H1 (cell line): ENCODE measurements at regions not wholly inside any gene's neighbourhood (a gene's known extent, or its start where the extent isn't known, plus 50 kb on each side); places are given as distances from the start of the nearest gene placed in this dataset.

Experiments
- BCL11A ChIP-seq, 2 experiments: IDR thresholded peaks; one replicate each; pipeline ENCODE4 v1.6.1; 2011; ENCODE audit warnings: low read depth in 2 of 2, low read length in 2 of 2, mild to moderate bottlenecking in 2 of 2
- BRCA1 ChIP-seq: IDR thresholded peaks from 2 replicates; pipeline ENCODE4 v1.6.1; 2012; ENCODE audit warnings: low read depth, low read length, improper control_type of control experiment
- CREB1 ChIP-seq: IDR thresholded peaks from 2 replicates; pipeline ENCODE4 v1.6.1; 2012; ENCODE audit warnings: inconsistent platforms
- EP300 ChIP-seq, 2 experiments: IDR thresholded peaks; 1 replicate in 1 of 2; 2 replicates in 1 of 2; pipeline ENCODE4 v1.6.1; 2011 to 2012; ENCODE audit warnings: low read depth in 2 of 2, low read length in 2 of 2, mild to moderate bottlenecking in 2 of 2, borderline replicate concordance in 1 of 2, inconsistent platforms in 1 of 2, moderate library complexity in 1 of 2
- EZH2 ChIP-seq: fragments of 200-600 bp; sonication (generic); IDR thresholded peaks from 2 replicates; pipeline ENCODE4 v1.7.1; 2012; ENCODE audit warnings: low read depth, mild to moderate bottlenecking, moderate library complexity, low read length, inconsistent platforms; ENCODE audit not compliant: severe bottlenecking
- GABPA ChIP-seq: IDR thresholded peaks from 2 replicates; pipeline ENCODE4 v1.6.1; 2011; ENCODE audit warnings: mild to moderate bottlenecking, low read length, moderate library complexity, borderline replicate concordance; ENCODE audit not compliant: insufficient read depth
- JUN ChIP-seq: IDR thresholded peaks from 2 replicates; pipeline ENCODE4 v1.6.1; 2011; ENCODE audit warnings: low read depth, mild to moderate bottlenecking, improper control_type of control experiment, low read length
- NRF1 ChIP-seq: IDR thresholded peaks from 2 replicates; pipeline ENCODE4 v1.6.1; 2011; ENCODE audit warnings: mild to moderate bottlenecking, low read depth, low read length, improper control_type of control experiment
- RAD21 ChIP-seq, 2 experiments: IDR thresholded peaks in 1 of 2; conservative IDR thresholded peaks in 1 of 2; 2 replicates each; pipeline ENCODE4 v1.6.1; 2011; ENCODE audit warnings: low read depth in 2 of 2, low read length in 2 of 2, improper control_type of control experiment in 1 of 2, inconsistent platforms in 1 of 2, mild to moderate bottlenecking in 1 of 2, moderate library complexity in 1 of 2
- TAF1 ChIP-seq: IDR thresholded peaks from 2 replicates; pipeline ENCODE4 v1.6.1; 2011; ENCODE audit warnings: mild to moderate bottlenecking, low read depth, low read length
- TBP ChIP-seq: IDR thresholded peaks from 2 replicates; pipeline ENCODE4 v1.6.1; 2011; ENCODE audit warnings: low read depth, low read length, improper control_type of control experiment
- TEAD4 ChIP-seq: IDR thresholded peaks from 2 replicates; pipeline ENCODE4 v1.6.1; 2012; ENCODE audit warnings: low read depth, low read length, inconsistent platforms, mixed read lengths
- TF ChIP-seq, protein P1 (sequence below), 3 experiments: IDR thresholded peaks; 1 replicate in 2 of 3; 2 replicates in 1 of 3; pipeline versions ENCODE4 v1.5.1 to v1.6.1; 2011; ENCODE audit warnings: low read length in 3 of 3, mild to moderate bottlenecking in 3 of 3, inconsistent platforms in 2 of 3, low read depth in 1 of 3, moderate library complexity in 1 of 3; ENCODE audit not compliant: insufficient read depth in 1 of 3; ENCODE audit errors: control extremely low read depth in 1 of 3

- no peak for TF ChIP-seq TBP
- no peak for TF ChIP-seq TAF1
- TF ChIP-seq BRCA1: no peak
- TF ChIP-seq, protein P1, sequence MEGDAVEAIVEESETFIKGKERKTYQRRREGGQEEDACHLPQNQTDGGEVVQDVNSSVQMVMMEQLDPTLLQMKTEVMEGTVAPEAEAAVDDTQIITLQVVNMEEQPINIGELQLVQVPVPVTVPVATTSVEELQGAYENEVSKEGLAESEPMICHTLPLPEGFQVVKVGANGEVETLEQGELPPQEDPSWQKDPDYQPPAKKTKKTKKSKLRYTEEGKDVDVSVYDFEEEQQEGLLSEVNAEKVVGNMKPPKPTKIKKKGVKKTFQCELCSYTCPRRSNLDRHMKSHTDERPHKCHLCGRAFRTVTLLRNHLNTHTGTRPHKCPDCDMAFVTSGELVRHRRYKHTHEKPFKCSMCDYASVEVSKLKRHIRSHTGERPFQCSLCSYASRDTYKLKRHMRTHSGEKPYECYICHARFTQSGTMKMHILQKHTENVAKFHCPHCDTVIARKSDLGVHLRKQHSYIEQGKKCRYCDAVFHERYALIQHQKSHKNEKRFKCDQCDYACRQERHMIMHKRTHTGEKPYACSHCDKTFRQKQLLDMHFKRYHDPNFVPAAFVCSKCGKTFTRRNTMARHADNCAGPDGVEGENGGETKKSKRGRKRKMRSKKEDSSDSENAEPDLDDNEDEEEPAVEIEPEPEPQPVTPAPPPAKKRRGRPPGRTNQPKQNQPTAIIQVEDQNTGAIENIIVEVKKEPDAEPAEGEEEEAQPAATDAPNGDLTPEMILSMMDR (IDR thresholded peaks at IDR 0.05; ENCODE audit: control extremely low read depth in 1 of 3, insufficient read depth in 1 of 3, low read depth in 1 of 3, low read length in 3 of 3): no peak
- no peak for TF ChIP-seq EZH2
- no peak for TF ChIP-seq NRF1
- no peak for TF ChIP-seq JUN
- TF ChIP-seq EP300 (IDR thresholded peaks at IDR 0.05; ENCODE audit: borderline replicate concordance in 1 of 2, low read depth in 2 of 2, low read length in 2 of 2): no peak
- TF ChIP-seq GABPA: no peak
- no peak for TF ChIP-seq BCL11A (IDR thresholded peaks at IDR 0.05; ENCODE audit: low read depth in 2 of 2, low read length in 2 of 2)
- no peak for TF ChIP-seq TEAD4
- TF ChIP-seq CREB1: no peak
- no peak for TF ChIP-seq RAD21 (IDR thresholded peaks at IDR 0.05 in 1 of 2, conservative IDR thresholded peaks at IDR 0.05 in 1 of 2; ENCODE audit: low read depth in 2 of 2, low read length in 2 of 2)
Observed at GRCh38 chr2:228253752-228254151, 72.3 kb upstream of the SPHKAP start.
